HG02938 (cell line): ENCODE measurements at regions not wholly inside any gene's neighbourhood (a gene's known extent, or its start where the extent isn't known, plus 50 kb on each side); places are given as distances from the start of the nearest gene placed in this dataset.

Source experiments
- ATAC-seq: cut with Tn5 transposase; IDR thresholded peaks from one replicate; pipeline ENCODE4 v1.9.1; 2021; ENCODE audit warnings: mild to moderate bottlenecking, moderate library complexity; ENCODE audit not compliant: unreplicated experiment

- no peak for ATAC-seq
Measured at GRCh38 chr22:48660790-48661740, 1166.6 kb downstream of the BRD1 start.

- no peak for ATAC-seq
Measured at GRCh38 chr22:48660104-48660789, 1167.4 kb downstream of the BRD1 start.

GRCh38 chr22:48659404-48659996, 1168.2 kb downstream of the BRD1 start:
- ATAC-seq = no peak

DNA sequence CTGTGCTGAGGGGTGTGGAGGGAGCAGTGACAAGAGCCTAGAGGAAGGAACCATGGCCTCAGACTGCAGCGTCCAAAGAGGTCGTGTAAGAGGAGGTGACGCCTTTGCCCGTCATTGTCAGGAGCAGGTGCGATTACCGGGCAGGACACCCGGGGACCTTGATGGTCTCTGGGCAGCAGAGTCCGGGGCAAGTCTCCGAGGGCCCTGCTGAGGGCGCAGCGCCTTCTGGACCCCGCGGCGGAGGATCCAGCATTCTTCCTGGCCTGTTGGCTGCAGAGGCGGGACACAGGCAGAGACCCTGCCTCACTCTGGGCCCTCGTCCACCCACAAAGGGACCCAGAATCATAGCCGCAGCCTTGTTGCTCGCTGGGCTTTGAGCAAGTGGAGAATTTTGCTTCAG, 1168.8 kb downstream of the BRD1 start:
- ATAC-seq = no peak

- ATAC-seq = no peak
Measured at GRCh38 chr22:48658246-48658645, 1169.4 kb downstream of the BRD1 start.

GRCh38 chr22:48654492-48654891, 1173.2 kb downstream of the BRD1 start:
- ATAC-seq = no peak

- ATAC-seq = no peak
Measured at GRCh38 chr22:48653929-48654328, 1173.7 kb downstream of the BRD1 start.

- no peak for ATAC-seq
Measured at GRCh38 chr22:48653306-48653705, 1174.4 kb downstream of the BRD1 start.

- ATAC-seq = no peak
Measured at GRCh38 chr22:48652796-48653195, 1174.9 kb downstream of the BRD1 start.

DNA sequence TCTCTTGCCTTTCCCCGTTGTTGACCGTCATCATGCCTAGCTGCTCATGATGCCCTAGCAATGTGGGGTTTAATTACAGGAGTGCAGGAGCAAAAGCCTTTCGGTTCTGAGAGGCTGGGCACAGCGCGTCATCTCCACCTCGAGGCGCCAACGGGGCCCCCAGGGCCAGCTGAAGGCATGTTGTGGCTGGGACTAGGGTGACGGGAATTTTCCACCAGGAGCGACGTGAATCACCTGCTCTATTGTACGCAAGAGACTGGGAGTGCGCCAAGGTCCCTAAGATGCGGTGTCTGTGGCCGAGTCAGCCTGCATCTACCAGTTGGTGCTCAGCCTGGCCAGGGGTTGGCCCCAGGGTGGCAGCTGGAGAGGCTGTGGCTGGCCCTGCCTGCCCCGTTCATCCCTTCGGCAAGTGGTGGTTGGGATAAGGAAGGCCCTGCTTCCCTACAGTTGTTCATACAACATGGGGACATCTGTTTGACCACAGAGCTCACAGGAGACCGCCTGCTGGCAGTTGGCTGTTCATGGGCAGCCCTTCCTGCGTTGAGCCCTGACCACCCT, 1175.6 kb downstream of the BRD1 start:
- ATAC-seq = no peak

DNA sequence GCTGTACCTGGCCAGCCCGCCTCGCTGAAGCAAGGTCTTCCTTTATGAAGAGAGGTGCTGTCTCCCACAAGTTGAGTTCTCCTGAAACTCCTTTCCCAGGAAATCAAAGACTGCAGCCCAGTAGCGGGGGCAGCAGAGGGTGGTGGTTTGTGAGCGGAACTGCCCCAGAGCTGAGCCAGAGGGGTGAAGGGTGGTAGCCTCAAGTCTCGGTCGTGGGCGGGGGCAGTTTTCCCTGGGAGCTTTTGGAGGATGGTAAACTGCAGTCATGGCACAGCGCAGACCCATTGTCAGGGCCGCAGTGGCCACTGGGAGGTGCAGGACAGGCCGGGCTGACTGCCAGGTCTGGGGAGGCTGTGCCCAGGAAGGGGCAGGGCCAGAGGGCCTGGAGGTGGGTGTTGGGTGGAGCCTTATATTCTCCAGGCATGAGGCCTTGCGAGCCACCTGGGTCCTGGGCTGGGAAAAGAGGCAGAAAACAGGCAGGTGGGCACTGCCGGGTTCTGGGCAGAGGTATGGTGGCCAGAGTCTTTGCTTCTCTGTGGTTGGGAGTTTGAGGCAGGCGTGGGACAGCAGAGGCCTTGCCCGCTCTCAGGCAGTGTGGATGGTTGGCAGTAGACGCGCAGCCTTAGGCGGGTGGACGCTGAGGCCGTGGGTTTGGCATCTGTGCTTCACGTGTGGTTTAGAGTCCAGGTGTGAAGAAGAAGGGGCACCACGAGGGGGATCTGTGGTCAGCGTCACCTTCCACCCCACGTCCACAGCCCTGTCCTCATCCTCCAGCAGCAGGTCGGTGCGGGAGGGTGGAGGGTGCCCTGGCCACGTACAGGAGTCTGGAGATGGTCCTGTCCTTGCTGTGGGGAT, 1176.4 kb downstream of the BRD1 start:
- ATAC-seq = no peak

DNA sequence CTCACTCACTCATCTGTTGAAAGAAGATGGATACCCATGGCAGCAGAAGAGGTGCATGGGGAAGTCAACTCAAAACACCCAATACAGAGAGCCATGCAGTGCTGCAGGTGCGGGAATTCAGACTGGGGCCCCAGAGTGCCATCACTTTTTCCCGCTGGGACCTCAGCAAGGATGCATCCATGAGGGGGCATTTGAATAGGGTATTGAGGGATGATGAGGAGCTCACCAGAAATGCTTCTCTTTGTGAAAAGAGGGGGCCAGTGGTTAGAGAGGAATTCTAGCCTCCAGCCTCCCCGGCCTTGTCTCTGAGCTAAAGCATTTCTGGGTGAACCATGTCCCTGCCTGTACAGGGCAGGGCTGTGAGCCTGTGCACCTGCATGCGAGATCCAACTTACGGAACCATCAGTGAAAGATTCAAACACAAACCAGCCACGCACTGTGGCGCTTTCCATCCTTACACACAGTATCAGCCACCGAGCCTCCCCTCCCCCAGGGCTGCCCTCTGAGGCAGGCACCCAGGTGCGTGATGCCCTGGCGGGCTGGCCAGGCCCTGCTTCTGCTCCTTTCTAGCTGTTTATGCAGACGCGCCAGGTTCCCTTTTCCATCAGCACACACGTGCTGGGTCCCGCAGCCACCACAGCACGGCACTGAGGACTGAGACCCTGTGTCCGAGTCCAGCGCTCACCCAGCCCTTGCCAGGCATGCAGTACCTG, 1177.2 kb downstream of the BRD1 start:
- ATAC-seq = no peak

DNA sequence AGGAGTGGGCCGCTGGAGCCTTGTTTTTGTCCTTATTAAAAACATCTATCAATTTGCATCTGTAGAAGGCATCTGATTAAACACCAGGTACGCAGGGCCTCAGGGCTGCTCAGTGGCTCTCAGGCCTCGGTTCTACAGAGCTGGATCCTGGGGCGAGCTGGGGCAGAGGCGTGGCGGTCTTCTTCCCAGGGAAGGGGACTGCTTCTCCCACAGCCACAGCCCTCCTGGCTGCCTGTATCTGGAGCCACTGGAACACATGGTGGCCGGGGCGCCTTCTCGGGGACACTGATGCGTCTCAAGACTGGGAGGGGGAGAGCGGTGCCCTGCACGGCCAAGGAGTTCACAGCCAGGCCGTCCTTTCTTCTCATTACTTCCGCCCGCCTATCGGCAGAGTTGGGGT, 1178.2 kb downstream of the BRD1 start:
- ATAC-seq = no peak

GRCh38 chr22:48649031-48649430, 1178.6 kb downstream of the BRD1 start:
- no peak for ATAC-seq

DNA sequence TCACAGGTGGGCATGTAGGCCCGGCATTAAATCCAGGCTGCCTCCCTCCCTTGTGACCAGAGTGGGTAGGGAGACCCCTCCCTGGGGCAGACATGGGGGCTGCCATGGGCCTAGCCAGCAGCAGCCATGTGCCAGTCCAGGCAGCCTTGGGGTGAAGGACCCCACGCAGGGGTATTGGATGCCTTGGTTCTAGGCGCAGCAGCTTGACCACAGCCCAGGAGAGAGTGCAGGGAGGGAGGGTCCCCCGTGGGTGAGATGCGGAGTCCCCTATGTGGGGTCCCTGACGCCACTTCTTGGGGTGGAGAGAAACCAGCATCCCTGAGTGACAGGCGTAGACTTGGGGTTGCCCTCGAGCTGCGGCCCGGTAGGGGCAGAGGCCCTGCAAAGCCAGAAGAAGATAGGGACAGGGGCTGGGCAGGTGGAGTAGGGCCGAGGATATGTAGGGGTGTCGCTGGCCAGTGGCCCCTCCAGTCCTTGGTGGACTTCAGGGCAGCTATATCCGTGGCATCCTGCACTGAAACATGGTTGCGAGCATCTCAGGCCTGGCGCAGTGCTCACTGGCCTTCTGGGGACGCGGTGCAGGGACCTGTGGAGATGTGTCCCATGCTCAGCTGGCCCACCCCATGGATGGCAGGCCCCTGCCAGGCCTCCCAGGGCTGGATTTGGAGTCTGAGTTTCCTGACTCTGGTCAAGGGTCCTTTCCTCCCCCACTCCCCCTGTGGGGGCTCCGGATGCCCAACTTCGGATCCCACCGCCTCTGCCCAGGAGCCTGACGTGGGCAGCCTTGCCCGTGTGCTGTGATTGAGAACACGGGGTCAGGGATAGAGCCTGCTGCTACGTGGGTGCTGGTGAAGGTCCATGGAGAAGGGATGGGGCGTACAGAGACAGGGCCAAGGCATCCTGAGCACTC, 1179.8 kb downstream of the BRD1 start:
- no peak for ATAC-seq

DNA sequence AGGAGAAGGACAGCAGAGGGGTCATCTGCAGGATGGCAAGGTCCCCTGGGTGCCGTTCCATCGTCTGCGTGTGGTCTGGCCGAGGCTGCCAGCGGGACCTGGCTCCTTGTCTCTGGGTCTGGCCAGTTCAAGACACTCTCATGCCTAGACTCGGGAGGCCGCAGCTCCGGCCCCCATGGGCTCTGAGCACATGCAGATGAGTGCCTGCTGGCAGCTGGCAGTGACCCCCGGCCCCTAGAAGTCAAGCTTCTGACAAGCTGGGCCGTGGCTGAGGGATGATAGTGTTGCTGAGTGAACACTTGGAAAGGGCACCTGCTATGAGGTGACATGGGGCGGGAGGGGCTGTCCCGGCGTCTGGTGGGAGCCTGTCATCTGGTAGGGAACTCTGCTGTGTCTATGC, 1180.6 kb downstream of the BRD1 start:
- ATAC-seq = no peak

DNA sequence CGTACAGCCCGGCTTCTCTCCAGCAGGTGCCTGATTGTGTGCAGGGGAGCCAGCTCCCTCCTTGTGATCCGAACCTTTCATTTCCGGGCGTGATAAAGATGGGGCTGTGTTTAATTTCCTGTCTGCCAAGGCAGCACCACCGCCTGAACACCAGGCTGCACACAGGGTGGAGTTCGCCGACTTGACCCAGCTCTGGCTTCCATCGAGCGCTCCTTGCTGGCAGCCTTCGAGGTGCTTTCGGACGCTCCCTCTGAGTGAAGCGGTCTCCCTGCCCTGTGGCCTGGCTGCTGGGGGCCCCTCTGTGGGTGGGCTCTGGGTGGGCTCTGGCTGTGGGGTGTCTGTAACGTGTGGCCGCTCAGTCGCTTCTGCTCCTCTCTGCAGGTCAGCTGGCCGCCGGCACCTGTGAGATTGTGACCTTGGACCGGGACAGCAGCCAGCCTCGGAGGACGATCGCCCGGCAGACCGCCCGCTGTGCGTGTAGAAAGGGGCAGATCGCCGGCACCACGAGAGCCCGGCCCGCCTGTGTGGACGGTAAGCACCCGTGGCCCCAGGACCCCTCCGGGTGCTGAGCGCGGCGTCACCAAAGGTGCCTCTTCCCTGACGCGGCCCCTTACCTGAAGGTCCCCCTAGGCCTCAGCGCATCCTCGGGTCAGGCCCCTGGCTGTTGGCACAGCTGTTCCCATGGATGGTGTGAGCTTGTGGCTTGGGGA, 1181.3 kb downstream of the BRD1 start:
- ATAC-seq = no peak

DNA sequence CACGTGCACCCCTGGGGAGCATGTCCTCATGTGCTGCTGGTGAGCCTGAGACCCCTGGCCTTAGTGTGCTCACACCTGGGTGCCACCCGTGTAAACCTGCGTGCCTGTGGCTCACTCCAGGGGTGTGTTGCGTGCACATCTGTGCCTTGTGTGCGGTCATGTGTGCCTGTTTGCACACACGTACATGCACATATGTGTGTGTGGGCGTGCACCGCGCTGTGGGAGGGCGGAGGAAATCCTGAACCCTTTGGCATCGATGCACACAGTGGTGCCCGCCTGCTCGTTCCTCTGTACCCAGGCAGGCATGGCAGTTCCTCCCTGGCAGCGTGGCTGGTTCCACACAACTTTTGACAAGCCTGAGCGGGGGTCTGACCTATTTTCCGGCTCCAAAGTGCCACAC, 1181.9 kb downstream of the BRD1 start:
- no peak for ATAC-seq
